Cardiac muscle cell (in vitro differentiated cells and primary cell): ENCODE measurements at regions not wholly inside any gene's neighbourhood (a gene's known extent, or its start where the extent isn't known, plus 50 kb on each side); places are given as distances from the start of the nearest gene placed in this dataset.
"Not testable (repeated sequence)": the region's sequence is repeated elsewhere in the genome, so short reads cannot be mapped to it uniquely, and the experiment has no call there.

Experiments used
- DNase-seq, 2 donors: peaks; one replicate each; pipeline versions ENCODE4 v3.0.0 to v3.0.0-alpha.2; 2010 to 2017; ENCODE audit warnings: low read depth in 1 of 2, low spot score in 1 of 2
- H3K27ac ChIP-seq: fragments of 200-600 bp; sonication (generic); 2 replicates; pipeline ENCODE4 v1.5.1; 2016
- H3K27me3 ChIP-seq: fragments of 200-600 bp; sonication (generic); 2 replicates; pipeline ENCODE4 v1.6.0; 2016; ENCODE audit warnings: control low read depth
- H3K36me3 ChIP-seq: fragments of 200-600 bp; sonication (generic); 2 replicates; pipeline ENCODE4 v1.5.1; 2016; ENCODE audit warnings: control low read depth
- H3K4me1 ChIP-seq: fragments of 200-600 bp; sonication (generic); 2 replicates; pipeline ENCODE4 v1.8.1; 2017; ENCODE audit warnings: low read depth, mild to moderate bottlenecking, mixed run types
- H3K4me3 ChIP-seq: fragments of 200-600 bp; sonication (generic); 2 replicates; pipeline ENCODE4 v1.5.1; 2016; ENCODE audit warnings: mild to moderate bottlenecking
- H3K9me3 ChIP-seq: fragments of 200-600 bp; sonication (generic); 2 replicates; pipeline ENCODE4 v1.5.1; 2017; ENCODE audit warnings: low read depth, mild to moderate bottlenecking, control low read depth
- TF ChIP-seq, protein P1 (sequence below): IDR thresholded peaks from 2 replicates; pipeline ENCODE4 v1.5.1; 2012; ENCODE audit warnings: low read depth, mild to moderate bottlenecking, low read length

- peaks cover 10% of the 10 kb centered on the region for H3K4me1 ChIP-seq
- H3K27ac ChIP-seq: no peak overlapping the region
- H3K4me3 ChIP-seq: no peak overlapping the region
- TF ChIP-seq, protein P1, sequence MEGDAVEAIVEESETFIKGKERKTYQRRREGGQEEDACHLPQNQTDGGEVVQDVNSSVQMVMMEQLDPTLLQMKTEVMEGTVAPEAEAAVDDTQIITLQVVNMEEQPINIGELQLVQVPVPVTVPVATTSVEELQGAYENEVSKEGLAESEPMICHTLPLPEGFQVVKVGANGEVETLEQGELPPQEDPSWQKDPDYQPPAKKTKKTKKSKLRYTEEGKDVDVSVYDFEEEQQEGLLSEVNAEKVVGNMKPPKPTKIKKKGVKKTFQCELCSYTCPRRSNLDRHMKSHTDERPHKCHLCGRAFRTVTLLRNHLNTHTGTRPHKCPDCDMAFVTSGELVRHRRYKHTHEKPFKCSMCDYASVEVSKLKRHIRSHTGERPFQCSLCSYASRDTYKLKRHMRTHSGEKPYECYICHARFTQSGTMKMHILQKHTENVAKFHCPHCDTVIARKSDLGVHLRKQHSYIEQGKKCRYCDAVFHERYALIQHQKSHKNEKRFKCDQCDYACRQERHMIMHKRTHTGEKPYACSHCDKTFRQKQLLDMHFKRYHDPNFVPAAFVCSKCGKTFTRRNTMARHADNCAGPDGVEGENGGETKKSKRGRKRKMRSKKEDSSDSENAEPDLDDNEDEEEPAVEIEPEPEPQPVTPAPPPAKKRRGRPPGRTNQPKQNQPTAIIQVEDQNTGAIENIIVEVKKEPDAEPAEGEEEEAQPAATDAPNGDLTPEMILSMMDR: no peak
- DNase-seq: peak in 1 of 2 donors; percentile 16
- no peaks in the 10 kb centered on the region for H3K36me3 ChIP-seq
- H3K27me3 ChIP-seq: no peaks in the 10 kb centered on the region
- H3K9me3 ChIP-seq: no peaks in the 10 kb centered on the region
Measured at GRCh38 chr2:52473526-52473925, 1294.1 kb upstream of the CHAC2 start.

- not testable (repeated sequence) for H3K4me3 ChIP-seq, H3K36me3 ChIP-seq, H3K27me3 ChIP-seq, H3K27ac ChIP-seq, DNase-seq, H3K4me1 ChIP-seq, H3K9me3 ChIP-seq
Measured at GRCh38 chr2:52470457-52470856, 1297.1 kb upstream of the CHAC2 start.

- Histone ChIP-seq H3K9me3 (no peaks in the 10 kb centered on the region), H3K27me3 (no peaks in the 10 kb centered on the region), H3K36me3 (no peaks in the 10 kb centered on the region), H3K4me3 (no peak overlapping the region), H3K4me1 (no peaks in the 10 kb centered on the region), H3K27ac (no peak overlapping the region)
- no peak for DNase-seq
- TF ChIP-seq, protein P1: no peak
Measured at GRCh38 chr2:52467189-52467588, 1300.4 kb upstream of the CHAC2 start.

DNA sequence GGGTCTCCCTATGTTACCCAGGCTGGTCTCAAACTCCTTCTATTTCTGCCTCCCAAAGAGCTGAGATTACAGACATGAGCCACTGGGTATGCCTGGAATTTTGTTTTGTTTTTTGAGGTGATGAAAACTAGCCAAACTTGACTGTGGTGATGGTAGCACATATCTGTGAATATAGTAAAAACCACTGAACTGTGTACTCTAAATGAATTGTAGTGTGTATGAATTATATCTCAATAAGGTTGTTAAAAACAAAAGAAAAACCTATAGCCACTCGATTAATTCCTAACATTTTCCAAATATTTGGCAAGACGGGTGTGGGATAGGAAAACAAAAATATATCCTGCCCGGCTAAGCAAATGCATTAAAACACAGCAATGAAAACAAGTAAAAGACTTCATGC is 1302.3 kb upstream of the CHAC2 start:
- Histone ChIP-seq H3K9me3 (no peaks in the 10 kb centered on the region), H3K27ac (no peak overlapping the region), H3K4me1 (no peaks in the 10 kb centered on the region), H3K27me3 (no peaks in the 10 kb centered on the region), H3K36me3 (no peaks in the 10 kb centered on the region), H3K4me3 (no peak overlapping the region)
- TF ChIP-seq, protein P1: no peak
- DNase-seq: no peak

DNA sequence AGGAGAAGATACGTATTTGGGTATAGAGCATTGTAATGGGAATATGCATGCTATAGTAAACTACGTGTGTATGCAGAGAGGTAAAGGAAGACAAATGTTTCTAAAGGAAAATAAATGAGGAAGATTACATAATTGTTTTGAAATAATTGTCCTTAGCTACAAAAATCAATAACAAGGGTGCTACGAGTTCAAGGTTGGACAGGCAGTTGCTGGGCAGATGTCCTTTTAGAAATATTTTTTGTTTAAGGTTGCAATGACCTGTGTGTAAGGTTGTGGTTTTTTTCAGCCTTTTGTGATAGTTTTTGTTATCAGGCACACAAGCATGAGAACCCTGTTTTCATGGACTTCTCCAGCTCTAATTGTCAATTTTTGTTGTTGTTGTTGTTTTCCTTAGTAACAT is 1304.1 kb upstream of the CHAC2 start:
- Histone ChIP-seq H3K4me3 (no peak overlapping the region), H3K36me3 (no peaks in the 10 kb centered on the region), H3K9me3 (no peaks in the 10 kb centered on the region), H3K27me3 (no peaks in the 10 kb centered on the region), H3K27ac (no peak overlapping the region), H3K4me1 (no peaks in the 10 kb centered on the region)
- TF ChIP-seq, protein P1: no peak
- no peak for DNase-seq

- H3K27ac ChIP-seq: no peak overlapping the region
Measured at GRCh38 chr2:52456561-52457377, 1310.8 kb upstream of the CHAC2 start.

More at GRCh38 chr2:52456561-52457377, 1310.8 kb upstream of the CHAC2 start:
- Histone ChIP-seq H3K4me1 (no peaks in the 10 kb centered on the region), H3K9me3 (no peaks in the 10 kb centered on the region), H3K27me3 (no peaks in the 10 kb centered on the region), H3K36me3 (no peaks in the 10 kb centered on the region), H3K4me3 (no peak overlapping the region)
- no peak for DNase-seq
- TF ChIP-seq, protein P1: no peak
